HuH-7.5 (cell line): ENCODE measurements at regions not wholly inside any gene's neighbourhood (a gene's known extent, or its start where the extent isn't known, plus 50 kb on each side); places are given as distances from the start of the nearest gene placed in this dataset.

Experiments used
- DNase-seq: peaks from one replicate; pipeline ENCODE4 v3.0.0; 2011; ENCODE audit warnings: low spot score

DNA sequence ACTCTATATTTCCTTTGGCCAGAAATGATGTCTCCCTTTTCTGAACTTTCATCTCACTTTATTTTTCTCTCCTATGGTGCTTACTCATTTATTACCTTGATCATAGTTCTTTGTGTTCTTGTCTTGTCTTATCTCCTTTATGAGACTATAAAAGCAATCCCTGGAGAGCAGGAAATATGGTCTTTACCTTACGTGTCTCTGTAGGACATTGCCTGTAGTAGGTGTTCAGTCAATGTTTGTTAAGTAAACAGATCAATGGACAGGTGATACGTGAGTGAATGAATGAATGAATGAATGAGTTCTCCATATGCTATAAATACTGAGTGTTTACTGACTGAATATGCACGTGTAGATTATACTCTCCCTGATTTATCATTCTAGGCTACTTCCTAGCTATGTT, 193.7 kb upstream of the HMGA2 start:
- no peak for DNase-seq

DNA sequence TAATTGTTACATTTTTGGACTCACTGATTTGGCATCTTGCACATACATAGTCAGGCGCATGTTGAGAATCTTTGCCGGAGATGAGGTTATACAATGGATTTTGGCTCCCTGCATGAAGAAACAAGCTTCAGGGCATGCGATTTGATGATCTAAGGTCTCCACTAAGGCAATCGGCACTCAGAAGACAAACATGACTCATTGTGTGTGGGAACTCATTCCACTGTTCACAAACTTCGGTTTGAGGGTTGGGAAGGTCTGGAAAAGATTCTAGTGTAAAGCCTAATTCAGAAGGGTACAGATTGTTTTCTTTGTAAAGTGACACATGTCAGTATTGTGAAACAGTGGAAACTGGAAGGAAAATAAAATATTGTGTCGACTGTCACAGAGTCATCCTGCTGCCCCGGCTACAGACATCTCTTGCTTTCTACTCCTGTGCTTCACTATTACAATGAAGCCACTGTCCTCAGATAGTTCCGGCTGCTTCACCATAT, 192.6 kb upstream of the HMGA2 start:
- no peak for DNase-seq

DNA sequence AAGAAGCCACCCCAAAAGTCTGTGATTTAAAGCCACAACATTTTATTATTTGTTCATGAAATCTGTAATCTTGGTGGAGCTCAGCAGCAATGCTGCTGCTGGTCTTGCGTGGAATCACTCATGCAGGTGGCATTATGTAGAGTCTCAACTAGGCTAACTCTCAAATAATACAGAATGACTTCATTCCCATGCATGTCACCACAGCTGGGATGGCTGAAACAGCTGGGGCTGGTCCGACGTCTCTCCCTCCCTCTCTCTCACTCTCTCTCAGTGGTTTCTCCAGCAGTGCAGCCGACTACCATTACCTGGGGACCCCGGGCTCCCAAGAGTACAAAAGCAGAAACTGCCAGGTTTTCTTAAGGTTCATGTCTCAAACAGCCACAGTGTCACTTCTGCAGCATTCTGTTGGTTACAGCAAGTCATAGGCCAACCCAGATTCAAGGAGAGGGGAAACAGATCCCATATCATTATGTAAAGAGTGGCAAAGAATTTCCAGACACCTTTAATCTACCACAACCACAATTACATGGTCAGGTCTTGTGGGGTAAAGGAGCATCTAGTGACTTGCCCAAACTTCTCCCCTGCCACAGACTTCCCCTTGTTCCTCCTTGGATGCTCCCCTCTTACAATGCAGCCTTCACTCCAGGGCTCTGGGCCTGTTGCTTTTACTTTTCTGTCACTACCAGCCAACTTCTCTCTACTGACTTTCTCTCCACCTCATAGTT, 192.0 kb upstream of the HMGA2 start:
- no peak for DNase-seq

DNA sequence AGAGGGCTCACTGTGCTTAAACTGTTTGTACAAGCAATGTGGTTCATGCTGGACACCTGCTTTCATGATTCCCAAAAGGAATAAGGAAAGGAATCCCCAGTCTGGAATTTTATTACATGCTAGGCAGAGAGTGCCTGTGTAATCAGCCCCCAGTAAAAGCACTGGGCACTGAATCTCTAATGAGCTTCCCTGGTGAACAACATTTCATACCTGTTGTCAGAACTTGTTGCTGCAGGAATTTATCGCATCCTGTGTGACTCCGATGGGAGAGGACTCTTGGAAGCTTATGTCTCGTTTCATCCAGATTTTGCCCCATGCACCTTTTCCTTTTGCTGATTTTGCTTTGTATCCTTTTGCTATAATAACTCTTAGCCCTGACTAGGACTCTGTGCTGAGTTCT, 190.2 kb upstream of the HMGA2 start:
- no peak for DNase-seq

DNA sequence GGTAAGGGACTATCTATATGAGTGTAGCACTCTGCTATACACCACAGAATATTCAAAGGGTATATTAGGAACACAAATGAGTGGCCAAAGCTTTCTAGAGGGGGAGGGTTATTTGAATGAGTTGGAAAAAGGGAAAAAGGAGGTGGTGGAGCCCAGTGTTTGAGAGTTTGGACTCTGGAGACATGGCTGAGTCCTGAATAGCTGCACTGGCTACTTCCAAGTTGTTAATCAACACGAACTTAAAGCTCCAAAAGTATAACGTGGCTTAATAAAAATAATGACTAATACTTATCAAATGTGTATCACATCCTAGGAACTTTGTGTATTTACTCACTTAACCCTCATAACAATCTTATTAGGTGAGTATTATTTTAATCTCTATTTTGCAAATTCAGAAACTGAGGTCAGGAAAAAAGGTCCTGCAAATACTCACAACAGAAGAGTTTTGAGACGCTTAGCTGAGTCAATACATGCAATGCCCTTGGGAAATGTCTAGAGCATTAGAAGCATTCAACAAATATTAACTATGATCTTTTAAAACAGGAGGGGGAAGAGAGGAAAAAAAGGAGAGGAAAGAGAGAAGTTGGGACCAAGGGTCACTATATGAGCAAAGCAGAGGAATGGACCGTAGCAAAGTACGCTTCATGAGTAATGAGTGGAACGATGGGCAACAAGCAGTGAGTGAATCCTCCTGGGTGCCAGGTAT, 189.5 kb upstream of the HMGA2 start:
- no peak for DNase-seq

DNA sequence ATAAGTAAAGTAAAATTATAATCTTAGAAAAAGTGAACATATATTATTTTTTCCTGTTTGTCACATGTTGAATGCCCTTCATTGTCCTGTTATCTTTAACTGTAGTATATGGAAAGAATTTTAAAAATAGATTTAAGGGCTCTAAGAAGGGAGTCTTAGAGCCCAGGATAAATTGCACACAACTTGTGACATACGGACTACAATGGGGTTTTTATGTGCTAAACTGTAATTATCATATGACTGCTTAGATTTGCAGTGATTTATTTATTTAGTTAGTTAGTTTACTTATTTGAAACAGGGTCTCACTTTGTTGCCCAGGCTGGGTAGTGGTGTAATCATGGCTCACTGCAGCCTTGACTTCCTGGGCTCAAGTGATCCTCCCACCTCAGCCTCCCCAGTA, 187.8 kb upstream of the HMGA2 start:
- no peak for DNase-seq

DNA sequence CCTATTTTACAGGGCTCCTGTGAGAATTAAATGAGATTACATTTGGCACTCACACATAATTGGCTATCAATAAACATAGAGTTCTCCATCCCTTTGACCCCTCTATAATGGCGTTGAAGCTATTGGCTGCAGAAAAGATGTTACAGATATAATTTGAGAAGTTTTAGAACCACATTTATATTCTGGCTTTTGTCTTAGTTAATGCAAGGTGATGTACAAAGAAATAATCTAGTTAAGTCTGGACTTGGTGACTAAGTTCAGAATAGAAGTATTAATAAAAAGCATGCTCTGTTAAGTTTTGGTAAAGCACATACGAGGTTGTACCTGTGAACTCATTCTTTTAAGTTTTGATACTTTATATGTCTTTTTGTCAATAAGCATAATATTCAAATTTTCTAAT, 187.1 kb upstream of the HMGA2 start:
- DNase-seq = no peak

DNA sequence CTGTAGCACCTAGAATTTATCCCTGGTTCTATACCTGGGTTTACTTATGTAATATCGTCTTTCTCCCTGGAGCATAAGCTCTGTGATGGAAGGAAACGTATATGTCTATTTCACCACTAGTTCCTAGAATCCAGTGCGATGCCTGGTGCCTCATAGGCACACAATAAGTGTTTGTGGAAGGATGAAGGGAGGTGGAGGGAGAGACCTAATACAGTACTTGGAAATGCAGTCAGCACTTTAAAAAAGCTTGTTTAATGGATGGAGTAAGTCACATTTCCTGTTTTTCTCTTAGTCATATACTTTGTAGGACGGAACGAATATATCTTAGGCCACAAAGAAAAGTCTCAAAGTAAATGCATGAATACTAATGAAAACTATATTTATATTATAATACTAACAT, 186.5 kb upstream of the HMGA2 start:
- no peak for DNase-seq

DNA sequence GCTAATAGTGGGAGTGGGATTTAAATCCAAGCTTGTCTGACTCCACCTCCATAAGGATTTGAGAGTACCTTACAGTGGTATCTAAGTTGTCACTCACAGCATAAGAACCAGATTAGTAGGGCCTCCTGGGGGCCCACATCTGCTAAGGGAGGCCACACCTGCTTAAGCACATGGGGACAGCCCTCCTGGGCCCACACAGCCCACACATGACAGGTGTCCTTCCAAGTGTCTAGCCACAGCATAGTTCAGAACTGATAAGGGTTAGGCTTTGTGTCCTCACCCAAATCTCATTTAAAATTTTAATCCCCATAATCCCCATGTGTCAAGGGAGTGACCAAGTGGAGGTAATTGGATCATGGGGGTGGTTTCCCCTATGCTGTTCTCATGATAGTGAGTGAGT, 186.0 kb upstream of the HMGA2 start:
- DNase-seq = no peak

DNA sequence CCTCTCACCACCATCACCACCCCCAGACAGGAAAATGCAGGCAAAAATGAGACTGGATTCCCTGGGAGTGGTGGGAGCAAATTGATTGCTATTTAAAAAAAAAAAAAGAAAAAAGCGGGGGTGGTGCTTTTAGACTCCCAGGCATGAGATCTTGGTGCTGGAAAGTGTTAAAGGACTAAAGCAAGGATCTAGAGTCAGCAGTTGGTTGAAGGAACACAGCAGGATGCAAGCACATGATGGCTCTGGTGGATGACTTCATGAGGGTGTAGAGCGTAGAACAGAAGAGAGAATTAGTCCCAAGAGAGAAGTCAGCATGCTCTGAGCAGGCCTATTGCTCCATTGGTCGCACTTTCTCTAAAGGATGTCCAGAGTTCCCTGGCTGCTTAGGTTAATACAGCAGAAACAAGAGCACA, 183.8 kb upstream of the HMGA2 start:
- no peak for DNase-seq

DNA sequence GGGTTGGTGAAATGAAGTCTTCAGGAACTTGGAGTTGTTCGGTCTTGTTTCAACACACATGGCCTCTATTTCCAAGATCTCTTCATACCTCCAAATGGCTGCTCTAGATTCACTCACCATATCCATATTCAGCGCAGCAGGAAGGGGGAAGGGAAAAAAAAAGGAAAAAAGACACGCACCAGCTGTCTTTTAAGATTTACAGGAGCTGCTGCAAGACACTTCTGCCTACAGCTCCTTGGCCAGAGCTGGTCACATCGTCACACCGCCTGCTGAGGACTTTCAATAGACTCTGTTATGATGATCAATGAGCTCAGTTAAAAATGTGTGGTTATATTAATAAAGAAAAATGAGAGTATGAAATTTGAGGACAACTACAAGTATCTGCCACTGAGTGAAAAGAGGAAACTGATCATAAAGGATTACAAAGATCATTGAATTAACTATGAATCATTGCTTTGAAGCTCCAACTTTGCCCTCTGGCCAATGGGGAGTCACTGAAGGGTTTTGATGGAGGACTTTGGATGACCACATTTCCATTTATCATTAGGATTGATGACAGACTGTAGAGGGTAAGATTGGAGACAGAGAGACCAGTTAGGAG, 182.1 kb upstream of the HMGA2 start:
- DNase-seq = no peak

DNA sequence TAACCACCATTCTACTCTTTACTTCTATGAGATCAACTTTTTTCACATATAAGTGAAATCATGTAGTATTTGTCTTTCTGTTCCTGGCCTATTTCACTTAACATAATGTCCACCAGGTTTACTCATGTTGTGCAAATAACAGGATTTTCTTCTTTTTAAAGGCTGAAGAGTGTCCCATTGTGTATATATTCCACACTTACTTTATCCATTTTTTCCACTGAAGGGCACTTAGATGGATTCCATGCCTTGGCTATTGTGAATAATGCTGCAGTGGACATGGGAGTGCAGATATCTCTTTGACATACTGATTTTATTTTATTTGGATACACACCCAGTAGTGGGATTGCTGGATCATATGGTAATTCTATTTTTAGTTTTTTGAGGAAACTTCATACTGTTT, 181.1 kb upstream of the HMGA2 start:
- no peak for DNase-seq

DNA sequence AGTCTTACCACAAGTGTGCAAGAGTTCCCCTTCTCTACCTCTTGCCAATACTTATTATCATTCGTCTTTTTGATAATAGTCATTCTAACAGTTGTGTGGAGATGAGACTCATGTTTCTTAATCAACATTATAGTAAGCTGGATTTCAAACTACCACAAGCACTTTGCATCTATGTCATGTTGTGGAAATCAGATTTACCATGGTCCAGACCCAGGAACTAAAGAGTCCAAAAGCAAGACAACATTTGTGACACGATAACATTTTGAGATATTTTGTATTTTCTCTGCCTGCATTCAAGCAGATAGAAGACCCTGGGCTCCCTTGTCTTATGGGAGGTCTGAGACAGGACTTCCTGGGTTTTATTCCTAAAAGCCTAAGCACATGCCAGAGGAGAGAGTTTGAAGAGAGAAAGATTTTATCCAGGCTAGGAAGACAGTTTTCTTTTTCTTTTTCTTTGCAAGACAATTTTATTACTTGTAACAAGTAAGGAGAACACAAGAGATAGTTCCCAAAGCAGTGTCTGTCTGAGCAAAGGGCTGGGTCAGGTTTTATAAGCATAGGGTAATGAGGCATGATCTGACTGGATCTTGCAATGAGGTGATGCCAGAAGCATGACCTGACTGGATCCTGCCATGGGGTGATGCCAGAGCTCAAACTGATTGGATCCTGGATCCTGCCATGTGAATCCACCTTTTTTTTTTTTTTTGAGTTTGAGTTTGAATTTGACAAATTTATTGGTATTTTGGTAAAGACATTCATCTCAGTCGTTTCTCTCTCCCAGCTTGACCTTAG, 180.5 kb upstream of the HMGA2 start:
- DNase-seq = no peak

DNA sequence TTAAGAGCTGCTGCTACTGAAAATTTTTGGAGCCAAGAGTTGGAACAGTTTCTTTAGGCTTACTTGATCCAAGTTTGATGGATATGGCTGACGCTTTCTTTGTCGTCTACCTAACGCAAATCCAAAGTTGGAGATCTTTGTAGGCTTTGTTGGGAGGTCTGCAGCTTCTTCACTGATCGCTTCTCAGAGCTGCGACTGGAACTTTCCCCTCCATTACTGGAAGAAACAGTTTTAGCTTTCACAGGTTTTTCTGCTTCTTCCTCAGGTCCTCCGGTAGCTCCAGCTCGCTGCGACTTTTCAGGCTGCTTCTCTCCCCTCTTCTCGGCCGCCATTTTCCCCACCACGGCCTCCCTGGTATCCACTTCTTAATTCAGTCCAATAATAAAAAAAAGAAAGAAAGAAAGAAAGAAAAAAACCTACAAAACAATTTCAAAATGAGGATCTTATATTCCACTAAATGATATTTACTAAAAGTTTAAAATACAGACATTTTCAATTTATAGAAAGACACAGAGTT, 178.1 kb upstream of the HMGA2 start:
- no peak for DNase-seq

DNA sequence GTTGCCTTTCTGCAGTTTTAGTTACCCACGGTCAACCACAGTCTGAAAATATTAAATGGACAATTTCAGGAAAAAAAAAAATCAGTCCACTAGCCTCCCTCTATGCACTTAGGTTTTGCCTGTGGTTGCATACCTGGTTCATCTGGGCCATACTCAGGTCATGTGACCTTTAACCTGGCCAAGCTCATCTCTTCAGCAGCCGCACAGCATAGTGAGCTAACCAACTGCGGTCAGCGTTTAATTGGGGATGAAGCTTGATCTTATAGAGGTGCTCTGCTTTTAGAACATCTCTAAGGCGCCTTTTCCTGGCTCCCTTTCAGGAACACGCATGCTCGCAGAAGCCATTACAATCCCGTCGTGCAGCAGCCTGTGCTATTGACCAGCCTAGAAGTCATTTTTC, 177.2 kb upstream of the HMGA2 start:
- DNase-seq = no peak

DNA sequence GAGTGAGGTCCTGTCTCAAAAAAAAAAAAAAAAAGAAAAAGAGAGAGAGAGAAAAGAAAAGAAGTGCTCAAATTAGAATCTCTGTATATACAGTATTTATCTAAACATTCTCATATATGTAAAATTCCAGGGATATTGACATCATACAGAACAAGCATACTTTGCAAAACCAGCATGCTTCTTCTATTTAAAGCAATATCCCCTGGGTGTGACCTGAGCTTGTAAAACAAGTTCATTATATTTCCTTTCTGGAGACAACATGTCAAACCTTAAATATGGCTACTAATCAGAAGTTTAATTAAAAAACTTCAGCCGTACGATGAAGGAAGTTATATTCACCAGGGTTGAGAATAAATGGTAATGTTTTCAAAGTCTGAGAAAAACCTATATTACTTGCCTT, 175.8 kb upstream of the HMGA2 start:
- no peak for DNase-seq

DNA sequence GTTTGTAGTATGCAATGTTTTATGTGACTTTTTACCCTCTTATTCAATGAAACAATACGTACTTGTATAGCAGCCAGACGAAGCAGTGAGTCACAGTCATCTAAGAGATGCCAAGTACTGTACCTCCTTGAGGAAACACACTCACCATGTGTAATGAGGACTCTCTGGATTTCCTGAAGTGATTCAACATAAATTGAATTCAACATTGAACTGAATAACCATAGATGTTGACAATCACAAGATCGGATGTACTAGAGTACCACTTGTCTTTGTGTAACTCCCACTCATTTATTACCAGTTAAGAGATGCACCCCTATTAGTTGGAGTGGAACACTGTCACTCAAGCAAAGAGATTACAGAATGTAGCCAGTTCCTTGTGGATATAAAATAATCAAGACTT, 175.2 kb upstream of the HMGA2 start:
- DNase-seq = no peak

DNA sequence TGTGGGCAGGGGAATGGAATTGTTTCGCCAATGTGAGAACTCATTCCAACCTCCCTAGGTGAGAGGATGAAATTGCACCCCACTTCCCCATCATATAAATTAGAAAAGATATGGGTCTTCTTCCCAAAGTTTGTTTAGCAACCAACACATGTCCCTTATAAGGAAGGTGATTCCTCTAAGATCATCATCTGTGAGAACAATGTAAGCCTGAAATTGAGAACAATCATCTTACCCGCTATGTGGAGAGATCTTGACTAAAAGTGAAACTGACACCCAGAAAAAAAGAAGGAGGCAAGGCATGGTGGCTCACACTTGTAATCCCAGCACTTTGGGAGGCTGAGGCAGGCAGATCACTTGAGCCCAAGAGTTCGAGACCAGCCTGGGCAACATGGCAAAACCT, 173.2 kb upstream of the HMGA2 start:
- DNase-seq = no peak

DNA sequence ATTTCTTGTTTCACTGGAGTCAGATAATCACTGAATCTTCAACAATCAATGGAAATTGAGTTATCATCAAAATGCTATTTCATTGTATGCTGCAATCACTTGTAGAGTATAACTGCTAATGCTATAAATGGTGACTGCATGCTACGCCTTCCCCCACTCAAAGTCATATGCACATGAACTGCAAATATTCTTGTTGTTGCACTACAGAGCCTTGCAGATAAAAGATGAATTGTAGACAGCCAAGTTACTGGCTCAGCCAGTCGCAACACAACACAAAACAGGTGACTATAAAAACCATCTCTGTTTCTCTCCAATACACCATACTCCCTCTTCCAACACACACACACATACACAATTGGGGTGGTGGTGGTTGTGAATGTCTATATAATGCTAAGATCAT, 171.0 kb upstream of the HMGA2 start:
- DNase-seq = no peak

DNA sequence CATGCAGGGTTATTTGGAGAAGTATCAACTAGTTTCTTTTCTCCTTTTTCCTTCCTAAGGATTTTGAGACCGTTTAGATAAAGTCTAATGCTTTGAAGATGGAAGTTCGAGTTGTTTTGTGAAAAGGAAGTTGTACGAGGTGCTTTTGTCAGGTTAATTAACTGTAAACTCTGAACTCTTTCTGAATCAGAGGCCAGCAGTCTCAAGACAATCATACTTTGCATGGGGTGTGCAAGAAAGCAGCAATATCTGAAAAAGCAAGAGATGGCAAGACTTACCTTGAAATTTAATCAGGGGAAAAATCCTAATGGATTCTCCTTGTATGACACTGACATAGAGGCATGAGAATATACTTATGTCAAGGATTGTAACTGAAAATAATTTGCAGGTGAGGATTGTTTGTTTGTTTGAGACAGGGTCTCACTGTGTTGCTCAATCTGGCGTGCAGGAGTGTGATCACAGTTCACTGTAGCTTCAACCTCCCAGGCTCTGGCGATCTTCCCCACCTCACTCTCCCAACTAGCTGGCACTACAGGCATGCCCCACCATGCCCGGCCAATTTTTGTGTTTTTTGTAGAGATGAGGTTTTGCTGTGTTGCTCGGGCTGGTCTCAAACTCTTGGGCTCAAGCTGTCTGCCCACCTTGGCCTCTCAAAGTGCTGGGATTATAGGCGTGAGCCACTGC, 170.2 kb upstream of the HMGA2 start:
- DNase-seq = no peak

DNA sequence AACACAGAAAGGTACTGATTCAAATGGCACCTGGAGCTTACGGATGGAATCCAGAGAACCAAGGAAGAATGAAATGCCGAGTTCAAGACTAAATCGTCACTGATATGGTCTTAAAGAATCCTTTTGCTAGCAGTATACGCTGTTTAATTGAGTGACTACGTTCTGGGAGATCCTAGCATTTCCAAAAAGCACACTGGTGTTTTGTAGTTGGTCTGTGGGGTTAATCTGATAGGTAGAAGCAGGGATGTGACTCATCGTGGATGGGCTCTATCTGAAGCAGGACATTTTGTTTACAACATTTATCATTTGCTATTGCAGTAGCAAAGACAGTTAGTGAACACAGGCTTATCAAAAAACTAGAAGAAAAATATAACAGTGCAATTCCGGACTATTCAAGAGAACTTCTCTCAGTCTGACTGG, 169.2 kb upstream of the HMGA2 start:
- no peak for DNase-seq
